ENCODE measurements at regions not wholly inside any gene's neighbourhood (a gene's known extent, or its start where the extent isn't known, plus 50 kb on each side); places are given as distances from the start of the nearest gene placed in this dataset.
A peak's percentile ranks its signal among the peaks of the same experiment; 100 is the strongest.

- H3K4me3 ChIP-seq = no peak overlapping the region
- TF ChIP-seq CTCF (IDR thresholded peaks at IDR 0.05) = no peak
- H3K27ac ChIP-seq = peak overlapping the region; percentile 49 to 73
- peak; percentile 64 for DNase-seq (ENCODE audit: low spot score)
Observed at GRCh38 chr3:194275721-194276120, 75.4 kb downstream of the CPN2 start.

DNA sequence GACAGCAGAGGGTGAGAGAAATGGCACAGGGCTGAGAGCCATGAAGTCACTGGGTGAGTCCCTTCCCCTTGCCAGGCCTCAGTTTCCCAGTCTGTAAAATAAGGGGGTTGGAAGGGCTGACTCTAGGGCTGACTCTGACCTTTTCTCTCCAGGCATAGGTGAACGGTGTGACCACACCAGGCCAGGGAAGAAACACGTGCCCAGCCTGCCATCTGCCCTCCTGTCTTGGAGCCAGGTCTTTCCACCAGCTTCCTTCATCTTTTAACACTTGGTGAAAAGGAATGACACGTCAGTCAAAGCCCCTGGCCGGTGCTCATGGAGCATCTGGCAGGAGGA lies 74.4 kb downstream of the CPN2 start:
- no peak for TF ChIP-seq CTCF (IDR thresholded peaks at IDR 0.05)
- H3K4me3 ChIP-seq = no peak overlapping the region
- no peak for DNase-seq (ENCODE audit: low spot score)
- peak overlapping the region; percentile 73 to 81 for H3K27ac ChIP-seq

DNA sequence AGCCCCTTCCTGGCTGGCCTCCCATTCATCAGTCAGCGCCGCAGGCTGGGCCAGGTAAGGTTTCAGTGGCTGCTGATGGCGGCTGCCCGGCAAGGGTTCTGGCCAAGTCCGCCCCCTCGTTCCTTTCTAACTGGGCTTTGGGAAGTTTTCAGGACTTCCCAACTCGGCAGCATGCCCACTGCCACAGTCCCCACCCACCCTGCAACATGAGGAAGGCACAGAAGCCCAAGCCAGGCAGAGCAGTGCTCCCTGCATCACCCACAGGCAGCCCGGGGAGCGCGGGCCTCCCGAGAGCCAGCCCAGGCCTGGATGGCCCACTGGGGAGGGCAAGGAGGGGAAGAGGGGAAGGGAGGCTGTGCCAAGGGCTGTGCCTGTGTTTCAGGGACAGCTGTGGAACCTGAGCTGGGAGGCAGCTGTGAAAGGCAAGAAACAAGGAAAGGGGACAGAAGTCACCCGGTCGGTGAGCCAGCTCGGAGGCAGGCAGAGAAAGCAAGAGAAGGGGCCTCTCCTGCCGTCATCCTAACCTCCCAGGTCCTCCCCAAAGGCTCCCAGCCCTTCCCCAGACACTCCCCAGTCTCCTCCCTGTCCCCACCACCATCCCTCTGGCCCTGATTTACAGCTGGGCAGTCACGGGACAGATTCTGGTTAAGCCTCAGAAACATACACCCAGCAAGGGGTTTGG lies 73.9 kb downstream of the CPN2 start:
- TF ChIP-seq CTCF (IDR thresholded peaks at IDR 0.05) = no peak
- Histone ChIP-seq H3K27ac (peak overlapping the region; percentile 73 to 81), H3K4me3 (no peak overlapping the region)
- peak; percentile 81 for DNase-seq (ENCODE audit: low spot score)

GRCh38 chr3:194277786-194278130 lies 73.4 kb downstream of the CPN2 start:
- Histone ChIP-seq H3K27ac (peak overlapping the region; percentile 73 to 81), H3K4me3 (no peak overlapping the region)
- peak; percentile 85 for DNase-seq (ENCODE audit: low spot score)
- no peak for TF ChIP-seq CTCF (IDR thresholded peaks at IDR 0.05)

- no peak overlapping the region for H3K4me3 ChIP-seq
- H3K27ac ChIP-seq = peak overlapping the region; percentile 59 to 73
- DNase-seq (ENCODE audit: low spot score) = peak; percentile 46
- TF ChIP-seq CTCF (IDR thresholded peaks at IDR 0.05) = no peak
Observed at GRCh38 chr3:194278186-194278845, 72.8 kb downstream of the CPN2 start.

DNA sequence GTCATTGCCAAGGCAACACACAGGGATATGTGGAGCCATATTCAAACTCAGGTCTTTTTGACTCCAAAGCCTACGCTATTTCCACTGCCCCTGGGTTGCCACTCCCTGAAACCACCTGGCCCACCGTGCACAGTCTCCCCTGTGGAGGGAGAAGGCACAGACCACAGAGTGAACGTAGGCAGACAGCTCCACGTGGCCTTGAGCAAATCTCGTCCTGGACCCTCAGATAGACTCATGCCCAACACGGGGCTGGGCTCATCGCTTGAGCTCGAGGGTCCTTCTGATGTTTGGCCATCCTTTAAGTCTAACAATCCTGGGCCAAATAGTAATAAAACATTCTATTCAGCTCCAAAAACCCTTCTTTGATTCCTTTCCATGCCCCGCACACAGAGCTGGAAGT lies 72.0 kb downstream of the CPN2 start:
- TF ChIP-seq CTCF (IDR thresholded peaks at IDR 0.05) = no peak
- peak overlapping the region in 1 of 2 donors; percentile 73 for H3K27ac ChIP-seq
- DNase-seq (ENCODE audit: low spot score) = peak; percentile 69

More for the DNA sequence above, 72.0 kb downstream of the CPN2 start:
- H3K4me3 ChIP-seq = no peak overlapping the region
